Liver (tissue), 7 donors: ENCODE measurements at regions not wholly inside any gene's neighbourhood (a gene's known extent, or its start where the extent isn't known, plus 50 kb on each side); places are given as distances from the start of the nearest gene placed in this dataset.

Experiments used
- DNase-seq: peaks from one replicate; pipeline ENCODE4 v3.0.0-alpha.2; 2017; ENCODE audit warnings: low spot score
- H3K27ac ChIP-seq, 2 donors: one replicate each; pipeline ENCODE4 v1.7.0; 2013; ENCODE audit warnings: inconsistent platforms in 2 of 2, low read length in 2 of 2, control low read depth in 1 of 2, low read depth in 1 of 2, mild to moderate bottlenecking in 1 of 2
- H3K27me3 ChIP-seq, 4 donors: one replicate each; pipeline versions ENCODE4 v1.6.1 to v1.7.0; 2013; ENCODE audit warnings: low read length in 3 of 4, inconsistent platforms in 1 of 4, mild to moderate bottlenecking in 1 of 4, moderate library complexity in 1 of 4; ENCODE audit not compliant: control insufficient read depth in 4 of 4, insufficient read depth in 4 of 4
- H3K36me3 ChIP-seq, 4 donors: one replicate each; pipeline versions ENCODE4 v1.6.1 to v1.7.0; 2013; ENCODE audit warnings: low read length in 3 of 4, mild to moderate bottlenecking in 3 of 4, low read depth in 1 of 4, moderate library complexity in 1 of 4; ENCODE audit not compliant: control insufficient read depth in 4 of 4, insufficient read depth in 3 of 4
- H3K4me1 ChIP-seq, 4 donors: one replicate each; pipeline versions ENCODE4 v1.6.1 to v1.7.0; 2013; ENCODE audit warnings: low read length in 3 of 4, mild to moderate bottlenecking in 3 of 4, moderate library complexity in 1 of 4; ENCODE audit not compliant: control insufficient read depth in 4 of 4, insufficient read depth in 4 of 4
- H3K4me3 ChIP-seq, 3 donors: one replicate each; pipeline versions ENCODE4 v1.6.1 to v1.7.0; 2013; ENCODE audit warnings: low read length in 3 of 3, control low read depth in 1 of 3, low read depth in 1 of 3, mild to moderate bottlenecking in 1 of 3
- H3K9ac ChIP-seq, 2 donors: one replicate each; pipeline ENCODE4 v1.7.0; 2013; ENCODE audit warnings: low read length in 2 of 2, mild to moderate bottlenecking in 2 of 2, moderate library complexity in 2 of 2, control low read depth in 1 of 2, low read depth in 1 of 2
- H3K9me3 ChIP-seq, 4 donors: one replicate each; pipeline versions ENCODE4 v1.6.1 to v1.7.0; 2013; ENCODE audit warnings: low read length in 3 of 4; ENCODE audit not compliant: control insufficient read depth in 4 of 4
- ATF3 ChIP-seq: IDR thresholded peaks from 2 replicates; pipeline ENCODE4 v1.6.1; 2016; ENCODE audit warnings: antibody characterized with exemption
- FOXA1 ChIP-seq: IDR thresholded peaks from 2 replicates; pipeline ENCODE4 v1.6.1; 2016; ENCODE audit warnings: antibody characterized with exemption
- GABPA ChIP-seq, 2 donors: IDR thresholded peaks in 1 of 2; conservative IDR thresholded peaks in 1 of 2; 2 replicates each; pipeline ENCODE4 v1.6.1; 2016; ENCODE audit warnings: antibody characterized with exemption in 2 of 2, mild to moderate bottlenecking in 1 of 2, moderate library complexity in 1 of 2
- HNF4A ChIP-seq, 2 donors: conservative IDR thresholded peaks; 2 replicates each; pipeline ENCODE4 v1.6.1; 2016; ENCODE audit warnings: antibody characterized with exemption in 2 of 2, mild to moderate bottlenecking in 2 of 2
- HNF4G ChIP-seq: IDR thresholded peaks from 2 replicates; pipeline ENCODE4 v1.6.1; 2016; ENCODE audit warnings: antibody characterized with exemption
- NR2F2 ChIP-seq: IDR thresholded peaks from 2 replicates; pipeline ENCODE4 v1.6.1; 2016; ENCODE audit warnings: antibody characterized with exemption
- RAD21 ChIP-seq, 2 donors: IDR thresholded peaks; 2 replicates each; pipeline ENCODE4 v1.6.1; 2016; ENCODE audit warnings: antibody characterized with exemption in 2 of 2, mild to moderate bottlenecking in 2 of 2
- REST ChIP-seq: IDR thresholded peaks from 2 replicates; pipeline ENCODE4 v1.6.1; 2016; ENCODE audit warnings: antibody characterized with exemption, mild to moderate bottlenecking
- RXRA ChIP-seq, 2 donors: IDR thresholded peaks; 2 replicates each; pipeline ENCODE4 v1.6.1; 2017 to 2018; ENCODE audit warnings: antibody characterized with exemption in 2 of 2, mild to moderate bottlenecking in 1 of 2
- SP1 ChIP-seq: IDR thresholded peaks from 2 replicates; pipeline ENCODE4 v1.6.1; 2018; ENCODE audit warnings: antibody characterized with exemption, mild to moderate bottlenecking
- TAF1 ChIP-seq: conservative IDR thresholded peaks from 2 replicates; pipeline ENCODE4 v1.6.1; 2016; ENCODE audit warnings: antibody characterized with exemption, mild to moderate bottlenecking
- YY1 ChIP-seq: IDR thresholded peaks from 2 replicates; pipeline ENCODE4 v1.6.1; 2016; ENCODE audit warnings: antibody characterized with exemption, mild to moderate bottlenecking
- ZBTB33 ChIP-seq: IDR thresholded peaks from 2 replicates; pipeline ENCODE4 v1.6.1; 2016; ENCODE audit warnings: antibody characterized with exemption
- WGBS: extraction: QIAGEN DNeasy Blood & Tissue Kit; methylation state at CpG from one replicate; pipeline ENCODE4 v1.1.7; 2013; 5-methylcytosine and 5-hydroxymethylcytosine counted together
- donor health status: healthy.
- donor health status: healthy.
- donor health status: healthy.
- donor health status: healthy.

- Histone ChIP-seq H3K36me3 (no peaks in the 10 kb centered on the region), H3K9ac (no peak overlapping the region), H3K9me3 (no peaks in the 10 kb centered on the region), H3K27me3 (no peaks in the 10 kb centered on the region), H3K27ac (no peak overlapping the region), H3K4me1 (no peaks in the 10 kb centered on the region), H3K4me3 (no peak overlapping the region)
- WGBS: 73% methylated on average over 3 of the region's 3 CpGs
- no peak for DNase-seq
- TF ChIP-seq REST: no peak
- no peak for TF ChIP-seq RAD21 (IDR thresholded peaks at IDR 0.05)
- no peak for TF ChIP-seq ZBTB33
- no peak for TF ChIP-seq YY1
- no peak for TF ChIP-seq HNF4A (conservative IDR thresholded peaks at IDR 0.05)
- no peak for TF ChIP-seq ATF3
- TF ChIP-seq NR2F2: no peak
- no peak for TF ChIP-seq GABPA (IDR thresholded peaks at IDR 0.05 in 1 of 2, conservative IDR thresholded peaks at IDR 0.05 in 1 of 2)
- TF ChIP-seq HNF4G: no peak
- no peak for TF ChIP-seq FOXA1
- no peak for TF ChIP-seq TAF1
Observed at GRCh38 chr2:166632616-166633015, 138.6 kb upstream of the SCN7A start.

- Histone ChIP-seq H3K36me3 (no peaks in the 10 kb centered on the region), H3K4me1 (no peaks in the 10 kb centered on the region), H3K9me3 (peaks cover 0 to 3% (median 0%) of the 10 kb centered on the region in 4 donors), H3K4me3 (no peak overlapping the region), H3K9ac (no peak overlapping the region), H3K27me3 (no peaks in the 10 kb centered on the region), H3K27ac (no peak overlapping the region)
- DNase-seq: no peak
- WGBS: 58% methylated on average over 1 of the region's 1 CpG
- no peak for TF ChIP-seq YY1
- TF ChIP-seq GABPA (IDR thresholded peaks at IDR 0.05 in 1 of 2, conservative IDR thresholded peaks at IDR 0.05 in 1 of 2): no peak
- no peak for TF ChIP-seq SP1
- no peak for TF ChIP-seq RAD21 (IDR thresholded peaks at IDR 0.05)
- no peak for TF ChIP-seq RXRA (IDR thresholded peaks at IDR 0.05)
- no peak for TF ChIP-seq NR2F2
- TF ChIP-seq ATF3: no peak
Observed at GRCh38 chr2:166628478-166629136, 134.6 kb upstream of the SCN7A start.
